Upper lobe of left lung (tissue), 6 donors: ENCODE measurements at regions not wholly inside any gene's neighbourhood (a gene's known extent, or its start where the extent isn't known, plus 50 kb on each side); places are given as distances from the start of the nearest gene placed in this dataset.
A peak's percentile ranks its signal among the peaks of the same experiment; 100 is the strongest.

Source experiments
- ATAC-seq, 2 donors: fragments of 200-7000 bp; cut with Tn5 transposase; one replicate each; pipeline ENCODE4 v1.9.1; 2022; ENCODE audit warnings: mild to moderate bottlenecking in 2 of 2, moderate library complexity in 2 of 2; ENCODE audit not compliant: low FRiP score in 2 of 2
- DNase-seq, 2 donors: peaks; one replicate each; pipeline ENCODE4 v3.0.0-alpha.2; 2019 to 2020
- H3K27ac ChIP-seq, 4 donors: fragments of 200-600 bp; sonication (generic); one replicate each; pipeline ENCODE4 v1.5.1; 2016 to 2019
- H3K27me3 ChIP-seq, 4 donors: fragments of 200-600 bp; sonication (generic); one replicate each; pipeline ENCODE4 v1.5.1; 2017 to 2019
- H3K36me3 ChIP-seq, 4 donors: fragments of 200-600 bp; sonication (generic); one replicate each; pipeline ENCODE4 v1.5.1; 2016 to 2019
- H3K4me1 ChIP-seq, 4 donors: fragments of 200-600 bp; sonication (generic); one replicate each; pipeline ENCODE4 v1.5.1; 2018 to 2019
- H3K4me3 ChIP-seq, 4 donors: fragments of 200-600 bp; sonication (generic); one replicate each; pipeline ENCODE4 v1.5.1; 2017 to 2019; ENCODE audit warnings: mild to moderate bottlenecking in 2 of 4, moderate library complexity in 1 of 4
- H3K9me3 ChIP-seq, 4 donors: fragments of 200-600 bp; sonication (generic); one replicate each; pipeline ENCODE4 v1.5.1; 2018 to 2019
- EP300 ChIP-seq, 4 donors: sonication (generic); formaldehyde crosslinking; IDR thresholded peaks; one replicate each; pipeline ENCODE4 v1.5.1; 2017; ENCODE audit warnings: antibody characterized with exemption in 4 of 4, control low read depth in 2 of 4
- POLR2A ChIP-seq, 4 donors: fragments of 450-650 bp; IDR thresholded peaks; one replicate each; pipeline ENCODE4 v1.5.1; 2016 to 2017; ENCODE audit warnings: antibody characterized with exemption in 4 of 4, mild to moderate bottlenecking in 2 of 4
- POLR2AphosphoS5 ChIP-seq, 2 donors: sonication (generic); formaldehyde crosslinking; IDR thresholded peaks; one replicate each; pipeline ENCODE4 v1.5.1; 2017; ENCODE audit warnings: antibody characterized with exemption in 2 of 2
- WGBS, 2 donors: methylation state at CpG; one replicate each; pipeline ENCODE4 v1.1.5; 2017 to 2018; 5-methylcytosine and 5-hydroxymethylcytosine counted together
- TF ChIP-seq, protein P1 (sequence below), 6 experiments: fragments of 450-650 bp in 4 of 6; fragments of 200-600 bp in 2 of 6; sonication (generic) in 2 of 6; IDR thresholded peaks; one replicate each; pipeline ENCODE4 v1.5.1; 2016 to 2019; ENCODE audit warnings: antibody characterized with exemption in 6 of 6
- donor health status: DM: no; HTN: no; CAD: no; lungs with moderate emphysema.
- donor health status: DM: no; HTN: yes; CAD: no; lungs with severe emphysema.

DNA sequence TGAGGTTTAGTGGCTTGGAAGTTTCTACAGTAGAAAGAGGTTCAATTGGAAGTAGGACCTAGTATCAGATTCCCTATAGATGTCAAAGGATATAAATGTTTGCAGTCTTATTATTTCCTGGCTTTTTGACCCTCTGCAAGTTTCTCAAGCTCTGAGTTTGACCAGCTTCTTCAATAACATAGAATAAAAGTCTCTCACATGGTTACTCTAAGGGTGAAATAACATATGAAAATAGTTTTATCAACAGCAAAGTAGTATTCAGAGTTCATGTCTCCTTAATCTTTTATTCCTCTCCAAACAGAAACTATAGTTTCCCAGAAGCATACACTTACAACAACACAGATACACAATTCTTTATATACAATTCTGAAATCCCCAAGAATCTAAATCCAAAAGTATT, 132.9 kb upstream of the RND3 start:
- Histone ChIP-seq H3K4me1 (no peaks in the 10 kb centered on the region), H3K36me3 (no peaks in the 10 kb centered on the region), H3K4me3 (no peak overlapping the region), H3K27me3 (no peaks in the 10 kb centered on the region), H3K27ac (no peak overlapping the region), H3K9me3 (no peaks in the 10 kb centered on the region)
- no peak for TF ChIP-seq POLR2AphosphoS5 (IDR thresholded peaks at IDR 0.05)
- TF ChIP-seq POLR2A (IDR thresholded peaks at IDR 0.05): no peak
- TF ChIP-seq EP300 (IDR thresholded peaks at IDR 0.05): no peak
- TF ChIP-seq, protein P1, sequence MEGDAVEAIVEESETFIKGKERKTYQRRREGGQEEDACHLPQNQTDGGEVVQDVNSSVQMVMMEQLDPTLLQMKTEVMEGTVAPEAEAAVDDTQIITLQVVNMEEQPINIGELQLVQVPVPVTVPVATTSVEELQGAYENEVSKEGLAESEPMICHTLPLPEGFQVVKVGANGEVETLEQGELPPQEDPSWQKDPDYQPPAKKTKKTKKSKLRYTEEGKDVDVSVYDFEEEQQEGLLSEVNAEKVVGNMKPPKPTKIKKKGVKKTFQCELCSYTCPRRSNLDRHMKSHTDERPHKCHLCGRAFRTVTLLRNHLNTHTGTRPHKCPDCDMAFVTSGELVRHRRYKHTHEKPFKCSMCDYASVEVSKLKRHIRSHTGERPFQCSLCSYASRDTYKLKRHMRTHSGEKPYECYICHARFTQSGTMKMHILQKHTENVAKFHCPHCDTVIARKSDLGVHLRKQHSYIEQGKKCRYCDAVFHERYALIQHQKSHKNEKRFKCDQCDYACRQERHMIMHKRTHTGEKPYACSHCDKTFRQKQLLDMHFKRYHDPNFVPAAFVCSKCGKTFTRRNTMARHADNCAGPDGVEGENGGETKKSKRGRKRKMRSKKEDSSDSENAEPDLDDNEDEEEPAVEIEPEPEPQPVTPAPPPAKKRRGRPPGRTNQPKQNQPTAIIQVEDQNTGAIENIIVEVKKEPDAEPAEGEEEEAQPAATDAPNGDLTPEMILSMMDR (IDR thresholded peaks at IDR 0.05): no peak
- ATAC-seq: no peak
- no peak for DNase-seq

DNA sequence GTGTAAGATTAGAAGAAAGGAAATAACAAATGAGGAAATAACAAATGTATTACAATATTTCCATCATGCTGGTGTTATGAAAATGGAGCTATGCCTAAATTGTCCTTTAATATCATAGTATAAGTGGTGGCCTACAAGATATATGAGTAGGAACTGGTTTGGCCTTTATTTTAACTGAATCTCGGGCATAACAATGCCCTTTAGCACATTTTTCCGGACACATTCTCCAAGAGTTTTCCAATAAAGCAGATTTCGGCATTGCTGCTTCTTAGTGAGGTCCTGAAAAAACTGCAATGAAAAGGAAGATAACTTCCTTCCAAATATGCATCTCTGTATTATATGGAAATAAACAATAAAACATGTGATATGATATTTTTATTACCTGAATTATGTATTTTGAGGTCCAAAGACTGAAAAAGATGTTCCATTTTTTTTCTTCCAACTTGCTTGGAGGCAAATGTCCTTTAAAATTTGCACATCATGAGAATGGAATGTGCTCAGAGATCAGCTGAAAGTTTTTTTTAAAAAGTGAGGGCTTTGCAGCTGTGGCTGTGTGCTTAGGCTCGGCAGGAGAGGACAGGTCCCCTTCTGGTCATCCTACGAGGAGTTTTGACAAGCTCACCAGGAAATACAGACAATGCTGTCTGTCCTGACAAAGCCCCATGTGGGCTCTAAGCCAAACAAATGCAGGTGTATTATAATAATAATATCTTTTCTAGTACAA, 132.3 kb upstream of the RND3 start:
- ATAC-seq (peak in 1 of 2 donors; percentile 61), DNase-seq (no peak)
- Histone ChIP-seq H3K27me3 (no peaks in the 10 kb centered on the region), H3K27ac (no peak overlapping the region), H3K9me3 (no peaks in the 10 kb centered on the region), H3K4me3 (no peak overlapping the region), H3K36me3 (no peaks in the 10 kb centered on the region), H3K4me1 (no peaks in the 10 kb centered on the region)
- TF ChIP-seq, protein P1 (IDR thresholded peaks at IDR 0.05): no peak
- TF ChIP-seq POLR2A (IDR thresholded peaks at IDR 0.05) (no peak), POLR2AphosphoS5 (IDR thresholded peaks at IDR 0.05) (no peak)
- 57 to 60% methylated on average over 5 of the region's 5 CpGs for WGBS, 2 donors

DNA sequence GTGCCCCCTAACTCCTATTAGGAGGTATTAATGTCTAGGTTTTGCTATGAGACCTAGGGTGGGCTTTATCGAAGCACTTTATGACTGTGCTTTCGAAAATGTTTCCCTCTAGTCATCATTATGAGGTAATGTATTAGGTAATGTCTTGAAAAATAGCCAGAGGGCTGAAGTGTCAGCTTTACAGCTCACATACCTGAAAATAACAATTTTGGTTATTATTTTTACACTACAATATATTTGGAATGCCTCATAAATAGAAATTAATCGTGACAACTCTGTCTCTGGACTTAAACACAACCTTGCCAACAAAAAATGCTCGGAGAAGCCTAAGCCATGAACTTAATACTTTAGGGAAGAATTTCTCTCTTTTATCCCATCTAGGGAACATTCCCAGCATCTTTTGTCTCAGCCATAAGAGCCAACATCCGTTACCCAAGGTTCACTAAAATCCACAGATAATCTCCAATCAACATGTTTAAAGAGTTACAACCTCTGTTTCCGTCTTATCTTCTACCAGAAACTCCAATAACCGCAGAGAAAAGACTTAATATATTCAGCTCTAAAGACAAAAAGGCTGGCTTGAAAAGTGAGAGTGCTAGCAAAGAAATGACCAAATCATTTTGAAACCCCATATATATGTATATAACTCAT, 130.9 kb upstream of the RND3 start:
- Histone ChIP-seq H3K27ac (no peak overlapping the region), H3K27me3 (no peaks in the 10 kb centered on the region), H3K36me3 (no peaks in the 10 kb centered on the region), H3K9me3 (no peaks in the 10 kb centered on the region), H3K4me3 (no peak overlapping the region), H3K4me1 (peaks cover 0 to 3% (median under 1%) of the 10 kb centered on the region in 4 donors)
- 86 to 91% methylated on average over 7 of the region's 7 CpGs for WGBS, 2 donors
- TF ChIP-seq POLR2AphosphoS5 (IDR thresholded peaks at IDR 0.05) (no peak), EP300 (IDR thresholded peaks at IDR 0.05) (no peak), POLR2A (IDR thresholded peaks at IDR 0.05) (no peak)
- TF ChIP-seq, protein P1 (IDR thresholded peaks at IDR 0.05): no peak
- no peak for DNase-seq
- ATAC-seq: peak in 1 of 2 donors; percentile 64

DNA sequence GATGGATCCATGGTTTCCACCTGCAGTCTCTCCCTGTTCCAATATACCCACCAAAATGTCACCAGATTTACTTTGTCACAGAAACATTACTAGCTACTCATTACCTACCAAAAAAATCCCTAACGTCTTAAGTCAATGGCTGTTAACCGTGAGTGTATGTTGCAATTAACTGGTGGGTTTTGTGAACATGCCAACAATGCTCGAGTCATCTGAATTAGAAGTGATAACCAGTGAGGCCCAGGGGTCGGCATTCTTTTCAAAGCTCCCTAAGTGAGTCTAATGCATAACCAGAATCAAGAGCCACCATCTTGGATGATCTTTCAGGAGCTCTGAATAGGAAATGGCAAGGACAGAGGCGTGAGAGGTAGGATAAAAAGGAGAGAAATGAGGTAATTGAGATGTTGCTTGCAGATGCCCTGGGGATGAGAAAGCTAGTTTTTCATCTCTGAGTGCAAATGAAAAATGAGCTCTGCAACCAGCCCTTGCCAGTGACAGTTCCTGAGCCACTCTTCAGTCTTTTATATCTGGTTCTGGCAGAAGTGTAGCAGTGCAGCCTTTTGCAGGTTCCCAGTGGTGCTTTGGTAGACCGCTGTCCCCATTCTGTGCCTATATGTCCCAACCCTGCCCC, 130.0 kb upstream of the RND3 start:
- Histone ChIP-seq H3K36me3 (no peaks in the 10 kb centered on the region), H3K9me3 (no peaks in the 10 kb centered on the region), H3K4me1 (peaks cover 0 to 8% (median 1%) of the 10 kb centered on the region in 4 donors), H3K27ac (no peak overlapping the region), H3K27me3 (no peaks in the 10 kb centered on the region), H3K4me3 (no peak overlapping the region)
- ATAC-seq (peak in 1 of 2 donors; percentile 25), DNase-seq (no peak)
- TF ChIP-seq POLR2A (IDR thresholded peaks at IDR 0.05): no peak
- WGBS, 2 donors: 71 to 76% methylated on average over 6 of the region's 6 CpGs

DNA sequence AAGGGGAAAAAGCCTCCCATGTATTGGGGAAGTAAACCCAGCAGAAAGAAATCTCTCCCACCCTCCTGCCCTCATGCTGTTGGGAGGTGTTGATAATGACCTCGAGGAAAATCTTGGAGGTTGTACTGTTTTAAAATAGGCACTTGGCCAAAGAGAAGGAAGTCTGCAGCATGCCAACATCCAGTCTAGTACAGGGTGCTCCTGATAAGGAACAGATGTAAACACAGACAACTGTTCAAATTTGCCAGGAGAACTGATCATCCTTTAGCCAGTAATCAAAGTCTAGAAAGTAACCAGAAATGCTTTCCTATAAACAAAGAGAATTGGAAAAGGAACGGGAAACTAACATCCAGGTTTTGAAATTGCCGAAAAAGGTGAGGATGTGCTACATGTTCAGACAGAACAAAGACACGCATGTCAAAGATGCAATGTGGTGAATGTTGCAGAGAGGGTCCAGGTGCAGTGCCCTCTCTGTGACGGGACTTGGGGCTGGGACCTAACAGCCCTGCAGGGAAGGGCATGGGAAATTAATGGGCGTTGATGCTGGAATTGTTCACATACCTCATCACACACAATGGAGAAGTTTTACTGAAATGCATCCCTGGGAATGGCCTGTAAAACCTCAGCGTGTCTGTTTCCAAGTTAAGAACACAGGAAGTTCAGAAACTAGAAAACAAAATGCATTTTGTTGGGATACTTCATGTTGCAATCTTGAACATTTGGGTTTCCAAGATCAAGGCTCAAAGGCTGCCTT, 125.7 kb upstream of the RND3 start:
- no peak for DNase-seq
- H3K9me3 ChIP-seq: no peaks in the 10 kb centered on the region
- no peaks in the 10 kb centered on the region for H3K36me3 ChIP-seq
- H3K4me1 ChIP-seq: peaks cover 0 to 8% (median 1%) of the 10 kb centered on the region in 4 donors
- 48% methylated on average over 7 of the region's 7 CpGs for WGBS, 2 donors
- no peak overlapping the region for H3K27ac ChIP-seq
- no peak for ATAC-seq
- TF ChIP-seq POLR2A (IDR thresholded peaks at IDR 0.05): no peak
- TF ChIP-seq POLR2AphosphoS5 (IDR thresholded peaks at IDR 0.05): no peak
- TF ChIP-seq, protein P1 (IDR thresholded peaks at IDR 0.05): no peak
- TF ChIP-seq EP300 (IDR thresholded peaks at IDR 0.05): no peak
- no peaks in the 10 kb centered on the region for H3K27me3 ChIP-seq
- H3K4me3 ChIP-seq: no peak overlapping the region
